ENCODE measurements at regions not wholly inside any gene's neighbourhood (a gene's known extent, or its start where the extent isn't known, plus 50 kb on each side); places are given as distances from the start of the nearest gene placed in this dataset.

DNA sequence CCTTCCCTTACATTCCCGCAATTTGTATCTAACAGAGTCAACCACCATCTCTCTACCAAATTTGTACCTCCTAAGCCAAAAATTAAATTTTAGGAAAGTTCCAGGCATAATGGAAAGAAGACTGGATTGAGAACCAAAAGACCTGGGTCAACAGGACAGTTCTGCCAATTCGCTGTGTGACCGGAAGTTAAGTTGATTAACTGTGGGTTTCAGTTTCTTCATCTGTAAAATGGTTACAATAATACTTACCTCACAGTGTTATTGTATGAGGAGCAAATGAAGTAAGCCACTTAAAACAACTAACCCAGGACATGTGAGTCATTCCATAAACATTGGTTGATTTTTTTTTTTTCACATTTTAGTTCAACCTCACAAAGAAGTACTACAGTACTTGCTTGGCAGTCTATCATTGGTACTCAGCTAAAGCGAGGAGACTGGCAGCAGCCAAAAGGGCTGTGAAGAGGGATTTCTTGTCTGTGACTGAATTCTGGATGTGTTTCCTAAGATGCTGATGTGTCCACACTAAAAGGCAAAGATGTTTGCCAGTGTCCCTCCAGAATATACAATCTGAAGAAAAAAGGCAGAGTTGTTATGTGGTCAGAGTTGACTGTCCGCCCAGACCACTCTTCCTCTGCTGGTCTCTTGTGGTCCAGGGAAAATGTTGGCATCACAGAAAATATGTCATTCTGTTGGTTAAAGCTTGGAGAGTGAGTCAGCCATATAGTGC is 198.6 kb downstream of the TLE1 start:
- DNase-seq (ENCODE audit: extremely low read depth, low read depth, low spot score): no peak

DNA sequence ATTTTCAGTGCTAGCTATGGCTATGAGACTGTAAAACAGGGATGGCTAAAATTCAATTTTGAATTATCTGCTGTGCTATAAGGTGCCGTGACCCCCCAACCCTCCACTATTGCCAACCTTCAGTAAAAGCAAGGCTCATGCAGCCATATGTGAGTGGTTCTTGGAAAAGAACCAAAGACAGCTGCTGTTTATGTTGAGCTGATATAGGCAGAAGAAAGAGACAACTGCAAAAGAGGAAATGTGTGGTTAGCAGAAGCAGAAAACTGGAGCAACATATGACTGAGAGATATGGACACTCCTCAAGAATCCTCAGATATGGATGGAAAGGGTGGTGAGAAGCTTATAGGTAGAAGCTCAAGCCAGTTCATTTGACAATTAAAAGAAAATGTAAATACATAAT is 200.3 kb downstream of the TLE1 start:
- no peak for DNase-seq (ENCODE audit: extremely low read depth, low read depth, low spot score)

- DNase-seq (ENCODE audit: extremely low read depth, low read depth, low spot score): no peak
Measured at GRCh38 chr9:81480828-81481604, 208.3 kb downstream of the TLE1 start.

GRCh38 chr9:81479573-81479972 is 209.8 kb downstream of the TLE1 start:
- DNase-seq (ENCODE audit: extremely low read depth, low read depth, low spot score): no peak

GRCh38 chr9:81477669-81478068 is 211.7 kb downstream of the TLE1 start:
- DNase-seq (ENCODE audit: extremely low read depth, low read depth, low spot score): no peak

DNA sequence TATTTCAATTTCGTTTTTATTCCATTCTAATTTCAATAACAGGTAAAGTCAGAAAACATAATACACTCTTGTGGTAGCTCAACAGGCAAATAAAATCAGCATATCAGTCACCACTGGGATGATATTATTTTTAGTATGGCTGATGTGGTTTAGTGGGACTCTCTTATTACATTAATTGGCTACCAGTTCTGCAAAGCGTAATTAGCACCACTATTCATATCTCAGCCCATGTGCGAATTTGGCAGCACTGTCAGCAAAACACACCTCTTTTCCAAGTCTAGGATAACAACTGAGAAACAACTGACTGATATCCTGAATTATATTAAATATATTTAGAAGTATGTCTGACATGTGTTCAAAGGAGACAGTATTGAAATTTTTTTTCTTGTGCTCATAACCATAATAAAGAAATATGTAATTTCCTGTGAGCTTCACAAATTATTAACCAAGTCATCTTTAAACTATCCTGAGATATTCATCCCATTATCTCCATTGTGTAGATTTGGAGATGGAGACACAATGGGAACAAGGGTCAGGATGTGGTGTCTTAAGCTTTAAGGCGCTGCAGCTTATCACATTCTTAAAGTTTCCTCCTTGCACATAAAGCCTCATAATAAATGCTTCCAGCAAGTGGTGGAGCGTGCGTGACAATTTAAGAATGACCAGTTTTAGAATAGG is 212.4 kb downstream of the TLE1 start:
- DNase-seq (ENCODE audit: extremely low read depth, low read depth, low spot score): no peak

- DNase-seq (ENCODE audit: extremely low read depth, low read depth, low spot score): no peak
Measured at GRCh38 chr9:81474792-81475191, 214.6 kb downstream of the TLE1 start.

DNA sequence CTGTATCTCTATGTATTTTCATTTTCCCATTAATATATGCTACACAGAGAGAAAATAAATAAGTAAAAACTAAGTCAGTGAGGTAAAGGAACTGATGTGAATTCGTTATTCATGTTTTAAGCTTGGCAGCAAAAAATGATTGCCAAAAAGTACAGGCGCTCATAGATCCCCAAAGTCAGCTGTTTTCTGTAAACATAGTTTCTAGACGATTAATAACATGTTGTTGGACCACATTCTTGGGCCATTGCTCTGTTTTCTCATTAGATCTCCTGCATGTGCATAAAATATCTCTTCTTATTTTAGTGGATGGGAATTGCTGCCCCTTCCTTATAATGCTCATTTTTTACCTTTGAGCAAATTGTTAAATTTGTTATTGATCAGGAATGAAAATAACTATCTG is 215.2 kb downstream of the TLE1 start:
- no peak for DNase-seq (ENCODE audit: extremely low read depth, low read depth, low spot score)

DNA sequence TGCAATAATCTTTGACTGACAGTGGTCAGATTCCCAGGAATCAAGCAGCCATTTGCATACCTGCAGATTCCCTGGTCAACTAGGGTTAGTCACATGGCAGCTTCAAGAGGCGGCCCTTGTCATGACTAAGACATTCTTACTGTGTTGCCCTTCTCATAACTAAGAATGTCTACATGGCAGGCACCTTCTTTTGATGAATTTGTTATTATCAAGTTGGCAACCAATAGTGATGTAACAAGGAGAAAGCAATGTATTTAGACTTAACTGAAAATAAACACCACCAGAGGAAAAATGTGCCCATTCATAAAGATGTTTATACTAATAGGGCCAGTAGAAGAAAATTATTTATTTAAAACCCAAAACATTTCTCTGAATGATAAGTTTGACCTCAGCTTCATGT is 215.6 kb downstream of the TLE1 start:
- DNase-seq (ENCODE audit: extremely low read depth, low read depth, low spot score): no peak

DNA sequence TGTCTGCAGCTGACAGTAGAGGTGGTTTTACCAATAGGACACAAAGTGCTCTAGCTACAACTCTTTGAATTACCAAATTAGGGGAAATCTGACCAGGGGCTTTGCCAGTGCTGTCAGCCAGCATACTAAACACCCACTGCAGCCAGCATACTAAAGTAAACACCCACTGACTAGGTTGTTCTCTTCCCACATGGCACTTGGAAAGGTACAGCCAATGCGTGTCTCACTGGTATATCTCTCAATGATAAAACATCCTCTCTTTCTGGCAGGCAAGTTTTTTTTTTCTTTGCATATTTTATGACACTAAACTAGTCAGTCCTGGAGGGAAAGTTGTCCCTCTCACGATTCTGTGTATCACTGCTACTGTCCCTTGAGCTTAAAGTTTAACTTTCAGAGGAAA is 216.1 kb downstream of the TLE1 start:
- no peak for DNase-seq (ENCODE audit: extremely low read depth, low read depth, low spot score)

GRCh38 chr9:81472701-81473100 is 216.6 kb downstream of the TLE1 start:
- no peak for DNase-seq (ENCODE audit: extremely low read depth, low read depth, low spot score)

GRCh38 chr9:81470864-81471263 is 218.5 kb downstream of the TLE1 start:
- DNase-seq (ENCODE audit: extremely low read depth, low read depth, low spot score): no peak

DNA sequence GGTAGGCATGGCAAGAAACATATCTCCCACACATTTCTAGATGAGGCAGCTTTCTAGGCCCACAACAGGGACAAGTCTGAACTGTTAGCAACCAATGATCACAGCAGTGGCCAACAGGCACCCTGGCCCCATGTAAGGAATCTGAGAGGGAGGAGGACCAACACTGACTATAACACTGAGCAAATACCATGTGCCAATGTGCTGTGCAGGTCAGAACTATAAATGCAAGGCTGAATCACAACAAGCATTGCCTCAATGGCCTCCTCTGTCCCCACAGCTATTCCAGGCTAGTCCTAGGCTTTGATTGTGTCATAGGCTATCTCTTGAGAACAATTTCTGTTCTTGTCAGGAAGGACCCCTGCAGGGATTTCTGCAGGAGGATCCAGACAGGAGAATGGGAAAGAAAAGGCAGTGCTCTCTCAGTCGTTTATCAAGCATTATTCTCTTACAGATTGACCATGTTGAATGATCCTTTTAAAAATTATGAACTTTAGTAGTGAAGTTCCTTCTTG is 221.2 kb downstream of the TLE1 start:
- no peak for DNase-seq (ENCODE audit: extremely low read depth, low read depth, low spot score)

DNA sequence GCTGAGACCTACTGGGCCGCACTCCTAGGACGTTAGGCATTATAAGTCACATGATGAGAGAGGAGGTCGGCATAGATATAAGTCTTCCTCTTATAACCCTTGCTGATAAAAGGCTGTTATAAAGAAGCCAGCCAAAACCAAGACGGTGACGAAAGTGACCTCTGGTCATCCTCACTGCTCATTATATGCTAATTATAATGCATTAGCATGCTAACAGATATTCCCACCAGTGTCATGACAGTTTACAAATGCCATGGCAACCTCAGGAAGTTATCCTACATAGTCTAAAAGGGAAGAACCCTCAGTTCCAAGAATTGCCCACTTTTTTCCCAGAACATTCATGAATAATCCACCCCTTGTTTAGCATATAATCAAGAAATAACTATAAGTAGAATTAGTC is 222.4 kb downstream of the TLE1 start:
- DNase-seq (ENCODE audit: extremely low read depth, low read depth, low spot score): no peak

- no peak for DNase-seq (ENCODE audit: extremely low read depth, low read depth, low spot score)
Measured at GRCh38 chr9:81465468-81466011, 223.8 kb downstream of the TLE1 start.

DNA sequence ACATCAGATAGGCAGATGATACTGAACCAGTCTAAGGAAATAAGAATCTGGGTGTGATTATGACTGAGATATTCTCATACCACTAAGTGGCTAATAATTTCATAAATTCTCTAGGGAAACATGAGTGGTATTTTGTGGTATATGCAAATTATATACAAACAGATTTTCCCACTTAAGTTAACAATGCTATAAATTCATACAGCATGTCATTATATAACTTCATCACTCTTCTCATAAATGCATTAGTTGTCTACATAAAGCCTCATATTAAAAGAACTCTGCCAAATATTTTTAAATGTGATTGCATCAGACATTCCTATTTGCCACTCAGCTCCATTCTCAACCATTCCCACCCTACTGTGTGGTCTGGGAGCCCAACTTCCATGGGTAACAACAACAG is 226.5 kb downstream of the TLE1 start:
- no peak for DNase-seq (ENCODE audit: extremely low read depth, low read depth, low spot score)

- no peak for DNase-seq (ENCODE audit: extremely low read depth, low read depth, low spot score)
Measured at GRCh38 chr9:81461196-81461595, 228.2 kb downstream of the TLE1 start.

DNA sequence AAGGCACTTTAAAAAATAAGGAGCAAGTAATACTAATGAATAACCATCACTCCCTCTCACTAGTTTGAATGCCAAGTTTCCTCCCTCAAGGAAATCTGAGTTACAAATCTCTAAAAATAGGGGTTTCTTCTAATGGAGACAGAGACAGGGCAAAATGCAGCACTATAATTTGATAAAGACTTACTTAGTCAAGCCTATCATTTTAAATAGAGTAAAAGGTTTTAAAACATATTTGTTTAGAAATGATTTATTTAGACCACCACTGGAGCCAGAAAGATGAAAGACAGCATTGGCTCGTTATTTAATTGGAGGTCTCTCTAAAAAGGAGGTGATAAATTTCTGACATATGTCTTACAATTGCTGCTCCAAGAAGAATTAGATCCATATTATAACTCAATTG is 228.7 kb downstream of the TLE1 start:
- no peak for DNase-seq (ENCODE audit: extremely low read depth, low read depth, low spot score)

- DNase-seq (ENCODE audit: extremely low read depth, low read depth, low spot score): no peak
Measured at GRCh38 chr9:81459591-81459990, 229.8 kb downstream of the TLE1 start.

GRCh38 chr9:81456431-81457006 is 232.8 kb downstream of the TLE1 start:
- DNase-seq (ENCODE audit: extremely low read depth, low read depth, low spot score): no peak

Data from glomerular endothelial cell (primary cell).